ENCODE measurements at regions not wholly inside any gene's neighbourhood (a gene's known extent, or its start where the extent isn't known, plus 50 kb on each side); places are given as distances from the start of the nearest gene placed in this dataset.

DNA sequence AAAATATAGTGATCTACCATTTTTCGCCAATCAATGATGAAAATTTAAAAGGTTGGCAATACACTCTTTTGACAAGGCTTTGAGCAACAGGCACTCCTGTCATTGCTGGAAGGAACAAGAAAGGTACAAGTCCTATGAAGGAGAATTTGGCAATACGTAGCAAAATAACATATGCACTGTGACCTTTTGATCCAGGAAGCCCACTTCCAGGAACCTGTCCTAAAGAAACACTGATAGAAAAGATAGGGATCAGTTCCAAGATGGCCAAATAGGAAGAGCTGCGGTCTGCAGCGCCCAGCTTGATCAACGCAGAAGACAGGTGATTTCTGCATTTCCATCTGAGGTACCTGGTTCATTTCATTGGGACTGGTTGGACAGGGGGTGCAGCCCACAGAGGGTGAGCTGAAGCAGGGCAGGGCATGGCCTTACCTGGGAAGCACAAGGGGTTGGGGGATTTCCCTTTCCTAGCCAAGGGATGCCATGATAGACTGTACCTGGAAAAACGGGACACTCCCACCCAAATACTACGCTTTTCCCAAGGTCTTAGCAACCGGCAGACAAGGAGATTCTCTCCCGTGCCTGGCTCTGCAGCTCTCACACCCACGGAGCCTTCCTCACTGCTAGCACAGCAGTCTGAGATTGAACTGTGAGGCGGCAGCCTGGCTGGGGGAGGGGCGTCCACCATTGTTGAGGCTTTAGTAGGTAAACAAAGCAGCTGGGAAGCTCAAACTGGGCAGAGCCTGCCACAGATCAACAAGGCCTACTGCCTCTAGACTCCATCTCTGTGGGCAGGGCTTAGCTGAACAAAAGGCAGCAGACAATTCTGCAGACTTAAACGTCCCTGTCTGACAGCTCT, 69.7 kb upstream of the GALNT18 start:
- H3K4me3 ChIP-seq: no peak overlapping the region
- no peaks in the 10 kb centered on the region for H3K36me3 ChIP-seq (replicated peaks)
- no peaks in the 10 kb centered on the region for H3K9me3 ChIP-seq
- H3K4me1 ChIP-seq: no peaks in the 10 kb centered on the region
- in situ Hi-C loops (cut with MboI; ENCODE audit: low sequenced_read_pairs): no loop called here
- H3K27me3 ChIP-seq (ENCODE audit: low read depth): no peaks in the 10 kb centered on the region
- DNase-seq (ENCODE audit: low spot score in 2 of 2): peak in 1 of 2 experiments; percentile 71

DNA sequence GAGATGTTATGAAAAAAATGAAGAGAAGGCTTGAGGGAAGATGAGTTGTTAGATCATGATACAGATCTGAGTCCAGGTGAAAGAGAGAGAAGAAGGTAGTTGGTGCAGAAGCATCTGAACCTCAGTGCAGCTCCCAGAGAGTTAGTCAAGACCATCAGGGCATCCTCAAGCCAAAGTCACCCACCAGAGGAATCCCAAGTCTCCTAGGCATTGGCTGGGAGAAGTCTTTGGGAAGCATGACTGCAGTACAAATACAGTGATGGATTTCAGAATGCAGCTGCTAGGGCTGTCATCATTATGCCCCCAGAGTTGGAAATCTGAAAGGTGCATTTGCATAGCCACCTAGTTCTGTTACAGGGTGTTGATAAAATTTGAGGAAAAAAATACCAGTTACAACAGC, 59.7 kb upstream of the GALNT18 start:
- H3K4me1 ChIP-seq: 0 out of 2 replicates have a peak, but pooled peaks cover 3% of the 10 kb centered on the region
- in situ Hi-C loops (cut with MboI; ENCODE audit: low sequenced_read_pairs): no loop called here
- H3K4me3 ChIP-seq: no peak overlapping the region
- H3K36me3 ChIP-seq (replicated peaks): no peaks in the 10 kb centered on the region
- H3K27me3 ChIP-seq (ENCODE audit: low read depth): peaks cover 13% of the 10 kb centered on the region
- no peak for DNase-seq (ENCODE audit: low spot score in 2 of 2)
- H3K9me3 ChIP-seq: no peaks in the 10 kb centered on the region; the same call in 1 of the 2 replicates

DNA sequence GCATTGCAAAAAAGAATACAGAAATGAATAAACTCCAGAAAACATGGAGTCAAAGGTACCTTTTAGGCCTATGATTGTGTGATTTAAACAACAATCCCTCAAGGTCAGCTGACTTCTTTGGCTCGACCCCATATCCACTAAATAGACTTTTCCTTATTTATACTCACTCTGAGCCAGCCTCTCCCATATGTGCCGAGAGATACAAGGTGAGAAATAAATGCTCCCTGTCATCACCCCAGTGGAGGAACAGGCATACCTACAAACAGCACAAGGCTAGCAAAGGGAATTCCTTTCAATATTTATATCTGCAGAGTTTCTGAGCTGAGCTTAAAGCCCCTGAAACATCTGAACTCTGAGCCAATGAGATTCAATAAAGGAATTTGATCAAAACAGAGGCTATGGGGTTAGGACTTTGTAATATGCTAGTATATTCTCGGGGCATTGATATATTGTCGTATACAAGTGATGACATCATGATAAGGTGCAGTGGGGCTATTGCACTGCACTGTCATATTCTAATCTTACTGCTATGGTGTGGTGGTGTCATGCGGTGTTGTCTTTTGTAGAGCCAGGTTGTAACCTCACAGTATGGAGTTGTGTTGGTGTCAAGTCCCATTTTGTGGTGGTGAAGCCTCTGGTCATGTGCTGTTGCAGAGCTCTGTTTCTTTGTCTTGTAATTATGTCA, 56.0 kb upstream of the GALNT18 start:
- in situ Hi-C loops (cut with MboI; ENCODE audit: low sequenced_read_pairs): no loop called here
- Histone ChIP-seq H3K9me3 (no peaks in the 10 kb centered on the region), H3K4me3 (no peak overlapping the region), H3K4me1 (no peaks in the 10 kb centered on the region), H3K27me3 (ENCODE audit: low read depth) (peaks cover 5% of the 10 kb centered on the region; the same call in 1 of the 2 replicates), H3K36me3 (replicated peaks) (no peaks in the 10 kb centered on the region)
- DNase-seq (ENCODE audit: low spot score in 2 of 2): no peak

DNA sequence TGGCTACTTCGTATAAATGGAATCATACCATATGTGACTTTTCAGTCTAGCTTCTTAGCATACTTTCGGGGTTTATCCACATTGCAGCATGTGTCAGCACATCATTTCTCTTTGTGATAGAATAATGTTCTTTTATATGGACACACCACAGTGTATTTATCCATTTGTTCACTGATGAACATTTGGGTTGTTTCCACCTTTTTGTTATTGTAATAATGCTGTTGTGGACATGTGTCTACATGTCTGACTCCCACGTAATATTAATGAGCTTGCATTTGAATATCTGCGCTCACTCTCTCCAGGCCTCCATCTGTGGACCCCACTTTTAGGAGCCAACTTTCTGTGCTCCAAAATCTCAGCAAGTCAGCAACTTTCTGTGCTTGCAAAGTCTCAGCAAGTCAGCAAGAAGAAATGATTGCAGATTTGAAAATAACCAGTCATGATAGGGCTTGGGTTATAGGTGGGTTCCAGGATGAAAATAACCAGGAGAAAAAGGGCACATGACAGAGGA, 53.9 kb upstream of the GALNT18 start:
- no peaks in the 10 kb centered on the region for H3K36me3 ChIP-seq (replicated peaks)
- no peak overlapping the region for H3K4me3 ChIP-seq
- H3K27me3 ChIP-seq (ENCODE audit: low read depth): peaks cover 5% of the 10 kb centered on the region
- DNase-seq (ENCODE audit: low spot score in 2 of 2): no peak
- in situ Hi-C loops (cut with MboI; ENCODE audit: low sequenced_read_pairs): no loop called here
- no peaks in the 10 kb centered on the region for H3K9me3 ChIP-seq
- H3K4me1 ChIP-seq: no peaks in the 10 kb centered on the region

DNA sequence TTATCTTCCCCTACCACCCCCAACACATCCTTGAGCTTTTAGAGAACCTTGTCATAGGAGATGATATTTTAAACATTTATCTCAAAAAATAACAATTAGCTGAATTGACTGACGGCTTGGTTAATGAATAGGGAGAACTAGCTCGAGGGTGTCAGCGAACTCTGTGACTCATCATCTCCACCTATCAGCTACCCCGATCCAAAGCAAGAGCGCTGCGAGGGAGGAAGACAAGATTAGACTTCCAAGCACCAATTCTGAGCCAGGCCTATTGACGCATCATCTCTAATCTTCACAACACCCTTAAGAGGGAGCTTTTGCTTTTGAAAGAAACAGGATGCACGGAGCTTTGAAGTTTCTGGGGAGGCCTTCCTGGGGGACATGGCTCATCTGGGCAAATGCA, 51.0 kb upstream of the GALNT18 start:
- no peak for DNase-seq (ENCODE audit: low spot score in 2 of 2)
- in situ Hi-C loops (cut with MboI; ENCODE audit: low sequenced_read_pairs): no loop called here
- Histone ChIP-seq H3K27me3 (ENCODE audit: low read depth) (no peaks in the 10 kb centered on the region; the same call in 1 of the 2 replicates), H3K36me3 (replicated peaks) (no peaks in the 10 kb centered on the region), H3K9me3 (no peaks in the 10 kb centered on the region), H3K4me1 (no peaks in the 10 kb centered on the region), H3K4me3 (no peak overlapping the region)

DNA sequence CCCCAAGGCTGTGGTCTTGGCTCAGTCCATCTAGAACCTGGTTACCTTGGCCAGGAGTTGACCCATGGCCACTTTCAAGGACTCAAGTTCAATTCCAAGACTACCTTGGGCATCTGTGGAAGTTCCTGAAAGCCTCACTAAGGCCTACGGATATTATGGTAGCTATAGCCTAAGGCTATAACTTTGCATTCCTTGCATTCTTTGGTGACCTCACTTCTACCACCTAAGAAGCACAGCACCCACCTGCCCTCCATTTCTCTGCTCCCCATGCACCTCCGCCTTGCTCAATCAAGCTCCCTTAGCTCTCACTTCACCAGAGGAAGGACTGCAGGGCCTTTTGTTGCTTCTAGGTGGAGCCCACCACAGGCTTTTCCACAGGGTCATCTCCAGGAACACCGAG, 50.3 kb upstream of the GALNT18 start:
- no peaks in the 10 kb centered on the region for H3K4me1 ChIP-seq
- H3K4me3 ChIP-seq: no peak overlapping the region
- no peaks in the 10 kb centered on the region for H3K36me3 ChIP-seq (replicated peaks)
- no peaks in the 10 kb centered on the region for H3K9me3 ChIP-seq
- in situ Hi-C loops (cut with MboI; ENCODE audit: low sequenced_read_pairs): no loop called here
- H3K27me3 ChIP-seq (ENCODE audit: low read depth): no peaks in the 10 kb centered on the region; the same call in 1 of the 2 replicates
- DNase-seq (ENCODE audit: low spot score in 2 of 2): no peak
